SK-N-MC (cell line): ENCODE measurements at regions not wholly inside any gene's neighbourhood (a gene's known extent, or its start where the extent isn't known, plus 50 kb on each side); places are given as distances from the start of the nearest gene placed in this dataset.

ENCODE experiments used
- EZH2 ChIP-seq: fragments of 200-600 bp; sonication (generic); IDR thresholded peaks from one replicate; pipeline ENCODE4 v1.6.1; 2017; ENCODE audit warnings: antibody characterized with exemption
- FOXP2 ChIP-seq: optimal IDR thresholded peaks from 2 replicates; pipeline ENCODE3; 2011; ENCODE audit warnings: mild to moderate bottlenecking, moderate library complexity; ENCODE audit not compliant: insufficient read depth; ENCODE audit errors: extremely low read length, control extremely low read depth
- POLR2AphosphoS5 ChIP-seq: IDR thresholded peaks from 2 replicates; pipeline ENCODE4 v1.6.1; 2012; ENCODE audit warnings: mild to moderate bottlenecking, low read depth, low read length, borderline replicate concordance

DNA sequence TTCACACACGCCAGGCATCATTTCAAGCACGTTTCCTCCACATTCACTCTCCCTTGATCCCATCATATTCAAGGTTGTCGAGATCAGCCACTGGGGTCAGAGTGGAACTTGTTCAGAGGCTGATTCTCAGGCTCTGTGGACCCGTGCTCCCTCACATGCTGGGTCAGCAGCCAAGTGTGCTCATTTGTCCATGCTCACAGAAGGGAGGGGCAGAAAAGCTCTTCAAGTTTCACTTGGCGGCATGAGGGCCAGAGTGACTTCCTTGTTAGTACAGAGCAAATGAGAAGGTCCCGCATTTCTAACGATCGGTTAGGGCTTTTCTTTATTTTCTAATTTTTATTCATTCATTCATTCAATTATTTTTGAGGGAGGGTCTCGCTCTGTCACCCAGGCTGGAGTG lies 82.2 kb downstream of the EBLN1 start:
- no peak for TF ChIP-seq EZH2
- TF ChIP-seq POLR2AphosphoS5: no peak
- TF ChIP-seq FOXP2: no peak
